ENCODE measurements at regions not wholly inside any gene's neighbourhood (a gene's known extent, or its start where the extent isn't known, plus 50 kb on each side); places are given as distances from the start of the nearest gene placed in this dataset.

DNA sequence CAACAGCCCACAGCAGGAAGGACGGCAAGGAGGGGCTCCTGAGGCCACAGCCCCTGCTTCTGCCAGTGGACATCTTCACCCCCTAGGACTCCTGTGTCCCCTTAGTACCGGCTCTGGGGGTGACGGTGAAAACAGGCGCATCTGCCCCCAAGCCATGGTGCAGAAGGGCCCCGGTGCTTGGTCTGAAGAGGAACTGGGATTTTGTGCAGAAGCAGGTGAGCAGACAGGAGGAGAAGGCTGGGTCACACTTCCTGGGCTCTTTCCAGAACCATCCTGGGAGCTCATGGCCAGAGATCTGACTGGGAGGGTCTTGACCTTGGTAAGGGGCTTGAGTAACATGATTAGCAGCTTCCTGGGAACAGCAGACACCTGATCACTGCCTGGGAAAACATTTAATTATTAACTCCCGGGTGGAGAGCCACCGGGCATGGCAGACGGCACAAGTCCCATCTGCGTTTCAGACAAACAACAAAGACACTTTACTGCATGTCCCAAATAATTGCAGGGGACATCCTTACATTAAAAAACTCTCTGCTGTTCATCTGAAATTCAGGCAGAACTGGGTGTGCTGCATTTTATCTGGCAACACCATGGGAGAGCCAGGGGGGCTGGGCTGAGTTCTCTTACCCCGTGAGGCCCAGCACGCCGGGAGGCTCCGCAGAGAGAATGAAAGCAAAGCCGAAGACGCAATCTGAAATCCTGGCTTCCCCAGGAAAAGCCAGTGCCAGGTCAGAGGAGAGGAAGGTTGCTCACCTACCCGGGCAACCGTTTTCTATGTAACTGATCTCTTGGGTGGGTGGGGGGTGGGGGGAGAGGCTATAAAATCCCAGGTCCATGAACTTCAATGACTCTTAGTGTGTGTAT is 1542.8 kb downstream of the TSPY10 start:
- Histone ChIP-seq H3K79me1 (ENCODE audit: low read depth, low read length) (no peaks in the 10 kb centered on the region), H2AK5ac (ENCODE audit: low read depth, low read length) (no peak overlapping the region), H4K20me1 (replicated peaks in 1 of 2; ENCODE audit: control insufficient read depth in 1 of 2, insufficient read depth in 2 of 2, low read length in 2 of 2) (no peaks in the 10 kb centered on the region), H3K79me2 (ENCODE audit: control insufficient read depth in 1 of 2, insufficient read depth in 2 of 2, low read length in 2 of 2) (no peaks in the 10 kb centered on the region), H2BK5ac (ENCODE audit: low read depth, low read length) (no peak overlapping the region), H3K18ac (ENCODE audit: extremely low read depth, low read length) (no peak overlapping the region), H2AFZ (ENCODE audit: low read length) (no peak overlapping the region), H3K36me3 (ENCODE audit: control insufficient read depth in 2 of 4, insufficient read depth in 4 of 4, low read length in 3 of 4) (no peaks in the 10 kb centered on the region), H4K8ac (ENCODE audit: extremely low read depth, insufficient read depth, low read length) (no peak overlapping the region), H2BK20ac (ENCODE audit: low read length) (no peak overlapping the region), H3K14ac (ENCODE audit: insufficient read length) (no peak overlapping the region), H2BK12ac (ENCODE audit: low read depth, low read length) (no peak overlapping the region), H3K4me1 (replicated peaks in 1 of 4; ENCODE audit: control insufficient read depth in 3 of 4, insufficient read depth in 4 of 4, low read length in 3 of 4) (no peaks in the 10 kb centered on the region), H2BK120ac (replicated peaks; ENCODE audit: low read depth, low read length) (no peak overlapping the region), H3K56ac (replicated peaks; ENCODE audit: insufficient read length, low read depth, low read length) (no peak overlapping the region), H3K9ac (replicated peaks in 1 of 4; ENCODE audit: extremely low read depth in 1 of 4, low read depth in 3 of 4, low read length in 3 of 4) (no peak overlapping the region), H3K9me3 (ENCODE audit: insufficient read depth in 2 of 2, low read depth in 1 of 2, low read length in 1 of 2) (peaks cover 9 to 54% of the 10 kb centered on the region in 2 experiments; a peak in 3 of 4 replicates), H3K23me2 (ENCODE audit: low read depth, low read length) (no peaks in the 10 kb centered on the region), H3K23ac (ENCODE audit: insufficient read length) (no peak overlapping the region), H2BK15ac (ENCODE audit: low read length) (no peak overlapping the region), H3K27ac (ENCODE audit: low read depth, low read length) (no peak overlapping the region), H4K91ac (replicated peaks; ENCODE audit: insufficient read length, low read length) (no peak overlapping the region), H3K4ac (replicated peaks; ENCODE audit: insufficient read length, low read depth, low read length) (no peak overlapping the region), H3K4me3 (ENCODE audit: extremely low read depth in 1 of 4, insufficient read depth in 2 of 4, low read depth in 3 of 4, low read length in 4 of 4) (no peak overlapping the region), H4K5ac (ENCODE audit: insufficient read length, low read depth, low read length) (no peak overlapping the region), H3K27me3 (replicated peaks in 1 of 4; ENCODE audit: control insufficient read depth in 3 of 4, extremely low read depth in 1 of 4, insufficient read depth in 3 of 4, low read length in 3 of 4) (no peaks in the 10 kb centered on the region), H3K4me2 (ENCODE audit: insufficient read depth in 1 of 2, low read depth in 2 of 2, low read length in 2 of 2) (no peak overlapping the region)
- CTCF ChIA-PET (ENCODE audit: partially characterized antibody): no interaction called here
- FAIRE-seq (no peak), DNase-seq (ENCODE audit: low read depth in 1 of 2, low spot score in 2 of 2) (no peak)
- WGBS, 2 experiments (ENCODE audit: extremely low coverage in 1 of 2, insufficient coverage in 1 of 2, insufficient read length in 1 of 2, insufficient replicate concordance in 2 of 2, low coverage in 1 of 2, low lambda C conversion rate in 2 of 2, missing lambda C conversion rate in 1 of 2): 85% methylated on average over 4 of the region's 17 CpGs; no CpG with 5 or more reads in 1 of the 2 experiments
- POLR2A ChIA-PET (ENCODE audit: partially characterized antibody): no interaction called here
- TF ChIP-seq GABPA (IDR thresholded peaks at IDR 0.05; ENCODE audit: borderline replicate concordance, insufficient read depth, low read length): no peak
- TF ChIP-seq CHD2 (IDR thresholded peaks at IDR 0.05; ENCODE audit: low read length): no peak
- TF ChIP-seq USF2 (IDR thresholded peaks at IDR 0.05; ENCODE audit: low read length): no peak
- no peak for TF ChIP-seq SIN3A (conservative IDR thresholded peaks at IDR 0.05 in 1 of 2, IDR thresholded peaks at IDR 0.05 in 1 of 2; ENCODE audit: low read depth in 1 of 2, low read length in 2 of 2)
- no peak for TF ChIP-seq EZH2 (IDR thresholded peaks at IDR 0.05; ENCODE audit: low read depth, low read length, severe bottlenecking)
- TF ChIP-seq CTCF (IDR thresholded peaks at IDR 0.05; ENCODE audit: control extremely low read depth in 1 of 3, insufficient read depth in 1 of 3, low read depth in 1 of 3, low read length in 3 of 3): no peak
- TF ChIP-seq SP4 (IDR thresholded peaks at IDR 0.05; ENCODE audit: low read length): no peak
- TF ChIP-seq YY1 (IDR thresholded peaks at IDR 0.05; ENCODE audit: low read depth, low read length): no peak
- no peak for TF ChIP-seq CTBP2 (IDR thresholded peaks at IDR 0.05; ENCODE audit: borderline replicate concordance, insufficient read depth, insufficient read length, low read length)

All from H1 (cell line).